ENCODE measurements at regions not wholly inside any gene's neighbourhood (a gene's known extent, or its start where the extent isn't known, plus 50 kb on each side); places are given as distances from the start of the nearest gene placed in this dataset.

DNA sequence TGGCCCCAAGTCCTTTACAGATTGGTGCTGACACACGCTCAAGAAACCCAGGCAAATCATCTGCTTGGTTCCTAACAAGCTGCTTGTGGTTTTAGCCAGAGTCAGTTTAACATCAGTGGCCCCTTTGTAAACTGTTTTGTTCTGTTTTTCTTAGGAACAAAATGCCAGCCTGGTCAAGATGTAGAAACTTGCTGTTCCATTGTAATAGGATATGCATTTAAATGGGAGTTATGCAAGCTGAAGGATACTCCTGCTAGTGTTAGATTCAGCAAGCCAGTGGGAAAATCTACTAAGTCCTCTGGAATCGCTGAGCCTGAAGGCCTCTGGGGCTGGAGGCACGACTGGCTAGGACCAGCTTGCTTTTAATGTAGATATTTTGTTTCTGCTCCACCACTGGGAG, 391.1 kb downstream of the TLE4 start:
- no peak overlapping the region for H3K4me3 ChIP-seq (ENCODE audit: low read depth, low read length)
- DNase-seq (ENCODE audit: low read depth), result no peak
- TF ChIP-seq, protein P1, sequence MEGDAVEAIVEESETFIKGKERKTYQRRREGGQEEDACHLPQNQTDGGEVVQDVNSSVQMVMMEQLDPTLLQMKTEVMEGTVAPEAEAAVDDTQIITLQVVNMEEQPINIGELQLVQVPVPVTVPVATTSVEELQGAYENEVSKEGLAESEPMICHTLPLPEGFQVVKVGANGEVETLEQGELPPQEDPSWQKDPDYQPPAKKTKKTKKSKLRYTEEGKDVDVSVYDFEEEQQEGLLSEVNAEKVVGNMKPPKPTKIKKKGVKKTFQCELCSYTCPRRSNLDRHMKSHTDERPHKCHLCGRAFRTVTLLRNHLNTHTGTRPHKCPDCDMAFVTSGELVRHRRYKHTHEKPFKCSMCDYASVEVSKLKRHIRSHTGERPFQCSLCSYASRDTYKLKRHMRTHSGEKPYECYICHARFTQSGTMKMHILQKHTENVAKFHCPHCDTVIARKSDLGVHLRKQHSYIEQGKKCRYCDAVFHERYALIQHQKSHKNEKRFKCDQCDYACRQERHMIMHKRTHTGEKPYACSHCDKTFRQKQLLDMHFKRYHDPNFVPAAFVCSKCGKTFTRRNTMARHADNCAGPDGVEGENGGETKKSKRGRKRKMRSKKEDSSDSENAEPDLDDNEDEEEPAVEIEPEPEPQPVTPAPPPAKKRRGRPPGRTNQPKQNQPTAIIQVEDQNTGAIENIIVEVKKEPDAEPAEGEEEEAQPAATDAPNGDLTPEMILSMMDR (IDR thresholded peaks at IDR 0.05; ENCODE audit: low read depth, low read length), result no peak
- TF ChIP-seq, protein P2, sequence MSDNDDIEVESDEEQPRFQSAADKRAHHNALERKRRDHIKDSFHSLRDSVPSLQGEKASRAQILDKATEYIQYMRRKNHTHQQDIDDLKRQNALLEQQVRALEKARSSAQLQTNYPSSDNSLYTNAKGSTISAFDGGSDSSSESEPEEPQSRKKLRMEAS (IDR thresholded peaks at IDR 0.05; ENCODE audit: low read depth, low read length), result no peak
- TF ChIP-seq MYC (IDR thresholded peaks at IDR 0.05; ENCODE audit: low read depth, low read length) (no peak), POLR2A (IDR thresholded peaks at IDR 0.05; ENCODE audit: extremely low read depth, insufficient read length) (no peak)

DNA sequence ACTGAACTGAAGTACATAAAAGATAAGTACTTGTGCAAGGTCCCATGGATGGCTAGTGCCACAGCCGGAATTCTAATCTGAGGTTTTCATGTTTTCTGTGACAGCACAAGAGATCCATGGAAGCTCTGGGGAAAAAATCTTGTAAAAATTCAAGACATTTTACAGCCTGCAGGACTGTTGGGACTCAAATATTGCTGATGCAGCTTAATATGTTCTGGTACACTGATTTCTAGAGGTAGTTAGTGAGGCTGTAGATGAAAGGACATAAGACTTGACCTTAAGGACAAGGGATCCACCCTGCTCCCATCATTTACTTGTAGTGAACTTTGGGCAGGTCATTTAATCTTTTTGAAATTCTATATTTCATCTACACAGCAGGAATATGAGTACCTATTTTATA, 390.4 kb downstream of the TLE4 start:
- H3K4me3 ChIP-seq (ENCODE audit: low read depth, low read length), result no peak overlapping the region
- no peak for DNase-seq (ENCODE audit: low read depth)
- no peak for TF ChIP-seq POLR2A (IDR thresholded peaks at IDR 0.05; ENCODE audit: extremely low read depth, insufficient read length)

DNA sequence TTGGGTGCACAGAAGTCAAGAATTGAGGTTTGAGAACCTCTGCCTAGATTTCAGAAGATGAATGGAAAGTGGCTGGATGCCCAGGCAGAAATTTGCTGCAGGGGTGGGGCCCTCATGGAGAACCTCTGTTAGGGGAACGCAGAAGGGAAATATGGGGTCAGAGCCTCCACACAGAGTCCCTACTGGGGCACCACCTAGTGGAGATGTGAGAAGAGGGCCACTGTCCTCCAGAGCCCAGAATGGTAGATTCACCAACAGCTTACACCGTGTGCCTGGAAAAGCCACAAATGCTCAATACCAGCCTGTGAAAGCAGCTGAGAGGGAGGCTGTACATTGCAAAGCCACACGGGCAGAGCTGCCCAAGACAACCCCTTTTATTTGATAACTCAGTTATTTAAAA, 383.5 kb downstream of the TLE4 start:
- no peak for TF ChIP-seq POLR2A (IDR thresholded peaks at IDR 0.05; ENCODE audit: extremely low read depth, insufficient read length)
- TF ChIP-seq, protein P1 (IDR thresholded peaks at IDR 0.05; ENCODE audit: low read depth, low read length), result peak; percentile 30
- no peak overlapping the region for H3K4me3 ChIP-seq (ENCODE audit: low read depth, low read length)
- DNase-seq (ENCODE audit: low read depth), result peak; percentile 2

DNA sequence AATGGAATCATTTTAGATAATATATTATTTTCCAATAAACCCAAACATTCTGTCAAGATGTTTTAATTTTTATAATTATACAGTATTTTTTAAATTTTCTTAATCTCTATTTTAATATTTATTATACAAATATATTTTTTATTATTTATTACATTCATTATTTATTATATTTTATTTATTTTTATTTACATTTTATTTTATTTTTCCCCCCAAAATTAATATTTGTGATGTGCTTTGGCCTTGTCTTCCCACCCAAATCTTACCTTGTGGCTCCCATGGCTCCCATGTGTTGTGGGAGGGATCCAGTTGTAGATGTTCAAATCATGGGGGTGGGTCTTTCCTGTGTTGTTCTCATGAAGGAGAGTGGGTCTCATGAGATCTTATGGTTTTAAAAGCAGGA, 382.1 kb downstream of the TLE4 start:
- DNase-seq (ENCODE audit: low read depth), result no peak
- TF ChIP-seq, protein P2 (IDR thresholded peaks at IDR 0.05; ENCODE audit: low read depth, low read length), result no peak
- TF ChIP-seq, protein P1 (IDR thresholded peaks at IDR 0.05; ENCODE audit: low read depth, low read length), result no peak
- TF ChIP-seq POLR2A (IDR thresholded peaks at IDR 0.05; ENCODE audit: extremely low read depth, insufficient read length) (no peak), MYC (IDR thresholded peaks at IDR 0.05; ENCODE audit: low read depth, low read length) (no peak)
- no peak overlapping the region for H3K4me3 ChIP-seq (ENCODE audit: low read depth, low read length)

DNA sequence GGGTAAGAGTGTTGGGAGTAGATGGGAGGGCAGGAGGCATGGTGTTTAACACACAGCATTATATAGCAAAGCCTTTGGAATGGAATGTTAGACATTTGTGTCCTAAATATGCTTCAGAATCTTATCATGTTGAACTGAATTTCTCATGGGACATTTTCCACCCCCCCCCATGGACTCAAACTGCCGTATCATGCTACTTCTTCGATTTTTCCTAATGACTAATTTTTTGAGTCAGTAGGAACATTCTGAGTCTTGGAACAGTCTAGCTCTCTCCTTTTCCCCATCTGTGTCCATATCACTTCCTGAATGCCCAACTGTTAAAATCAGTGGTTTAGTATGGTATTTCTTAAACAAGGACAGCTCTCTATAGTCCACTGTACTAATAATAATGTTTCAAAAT, 380.6 kb downstream of the TLE4 start:
- no peak overlapping the region for H3K4me3 ChIP-seq (ENCODE audit: low read depth, low read length)
- TF ChIP-seq, protein P1 (IDR thresholded peaks at IDR 0.05; ENCODE audit: low read depth, low read length), result no peak
- TF ChIP-seq POLR2A (IDR thresholded peaks at IDR 0.05; ENCODE audit: extremely low read depth, insufficient read length), result no peak
- DNase-seq (ENCODE audit: low read depth), result no peak

DNA sequence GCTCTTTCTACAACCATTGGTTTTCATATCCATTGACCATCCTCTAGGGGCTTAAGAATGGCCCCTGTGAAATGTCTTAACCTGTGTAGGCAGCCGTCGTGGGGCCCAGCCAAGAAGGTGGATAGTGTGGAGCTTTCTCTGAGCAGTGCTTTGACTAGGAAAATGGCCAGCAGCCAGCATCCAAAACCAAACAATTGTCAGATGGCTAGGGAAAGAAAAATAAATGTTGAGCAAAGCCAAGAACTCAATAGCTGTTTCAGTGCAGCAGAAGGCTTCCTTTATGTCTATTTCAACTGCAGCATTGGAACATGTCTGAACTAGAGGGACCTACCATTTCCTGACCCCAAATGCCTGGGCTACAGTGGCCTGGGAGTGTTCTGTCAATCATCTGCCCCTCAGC, 374.9 kb downstream of the TLE4 start:
- DNase-seq (ENCODE audit: low read depth), result no peak
- TF ChIP-seq, protein P1 (IDR thresholded peaks at IDR 0.05; ENCODE audit: low read depth, low read length), result no peak
- no peak for TF ChIP-seq MYC (IDR thresholded peaks at IDR 0.05; ENCODE audit: low read depth, low read length)
- TF ChIP-seq POLR2A (IDR thresholded peaks at IDR 0.05; ENCODE audit: extremely low read depth, insufficient read length), result no peak
- TF ChIP-seq, protein P2 (IDR thresholded peaks at IDR 0.05; ENCODE audit: low read depth, low read length), result no peak

DNA sequence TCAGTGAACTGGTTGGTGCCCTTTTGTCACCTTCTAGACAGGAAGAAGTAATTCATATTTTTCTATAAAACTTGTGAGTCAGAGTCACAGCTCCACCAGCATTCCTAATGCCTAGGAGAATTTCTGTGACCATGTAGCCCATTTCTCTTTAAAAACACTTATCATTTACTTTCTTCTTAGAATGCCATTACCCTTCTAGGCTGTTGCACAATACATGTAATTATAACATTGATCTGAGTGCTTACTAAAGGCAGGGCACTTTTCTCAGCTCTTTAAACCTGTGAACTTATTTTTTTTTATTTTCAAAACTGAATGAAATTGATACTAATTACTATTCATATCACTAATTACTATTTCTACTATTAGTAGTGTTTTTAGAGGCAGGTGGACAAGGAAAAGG, 373.7 kb downstream of the TLE4 start:
- DNase-seq (ENCODE audit: low read depth), result no peak
- H3K4me3 ChIP-seq (ENCODE audit: low read depth, low read length), result no peak overlapping the region
- TF ChIP-seq, protein P2 (IDR thresholded peaks at IDR 0.05; ENCODE audit: low read depth, low read length), result no peak
- TF ChIP-seq POLR2A (IDR thresholded peaks at IDR 0.05; ENCODE audit: extremely low read depth, insufficient read length), result no peak
- TF ChIP-seq, protein P1 (IDR thresholded peaks at IDR 0.05; ENCODE audit: low read depth, low read length), result no peak
- no peak for TF ChIP-seq MYC (IDR thresholded peaks at IDR 0.05; ENCODE audit: low read depth, low read length)

More for the DNA sequence above, 374.9 kb downstream of the TLE4 start:
- H3K4me3 ChIP-seq (ENCODE audit: low read depth, low read length), result no peak overlapping the region
